HEK293T (cell line): ENCODE measurements at regions not wholly inside any gene's neighbourhood (a gene's known extent, or its start where the extent isn't known, plus 50 kb on each side); places are given as distances from the start of the nearest gene placed in this dataset.

ENCODE experiments used
- ARNT ChIP-seq: fragments of 450-650 bp; IDR thresholded peaks from 2 replicates; pipeline ENCODE4 v1.6.1; 2017; ENCODE audit warnings: mild to moderate bottlenecking
- FOXM1 ChIP-seq: fragments of 450-650 bp; IDR thresholded peaks from 2 replicates; pipeline ENCODE4 v1.6.1; 2017; ENCODE audit warnings: mild to moderate bottlenecking, borderline replicate concordance
- LEF1 ChIP-seq: fragments of 450-650 bp; IDR thresholded peaks from 2 replicates; pipeline ENCODE4 v1.6.1; 2017; ENCODE audit warnings: mild to moderate bottlenecking, borderline replicate concordance
- NFRKB ChIP-seq: fragments of 450-650 bp; IDR thresholded peaks from 2 replicates; pipeline ENCODE4 v1.6.1; 2016; ENCODE audit warnings: mild to moderate bottlenecking, moderate library complexity
- SP1 ChIP-seq: fragments of 450-650 bp; IDR thresholded peaks from 2 replicates; pipeline ENCODE4 v1.6.1; 2017
- SUZ12 ChIP-seq: fragments of 450-650 bp; IDR thresholded peaks from 2 replicates; pipeline ENCODE4 v1.6.1; 2016; ENCODE audit warnings: mild to moderate bottlenecking
- TARDBP ChIP-seq: fragments of 450-650 bp; IDR thresholded peaks from 2 replicates; pipeline ENCODE4 v1.6.1; 2016

GRCh38 chr13:22866221-22866620, 314.6 kb upstream of the SGCG start:
- no peak for TF ChIP-seq ARNT
- TF ChIP-seq TARDBP, result no peak
- TF ChIP-seq FOXM1, result no peak
- no peak for TF ChIP-seq SUZ12
- TF ChIP-seq SP1, result no peak
- TF ChIP-seq NFRKB, result no peak
- TF ChIP-seq LEF1, result no peak
